CD14-positive monocyte (primary cell): ENCODE measurements at regions not wholly inside any gene's neighbourhood (a gene's known extent, or its start where the extent isn't known, plus 50 kb on each side); places are given as distances from the start of the nearest gene placed in this dataset.

Experiments used
- DNase-seq, 3 donors: peaks; one replicate each; pipeline ENCODE4 v3.0.0-alpha.2; 2011 to 2022
- H2AFZ ChIP-seq: 2 replicates; pipeline ENCODE4 v1.6.0; 2012; ENCODE audit warnings: mild to moderate bottlenecking, low read depth, low read length, inconsistent platforms; ENCODE audit not compliant: insufficient read depth, poor library complexity, severe bottlenecking
- H3K27ac ChIP-seq, 2 donors: 1 replicate in 1 of 2; 2 replicates in 1 of 2; pipeline ENCODE4 v1.5.1; 2012 to 2013; ENCODE audit warnings: low read length in 2 of 2, control low read depth in 1 of 2, inconsistent platforms in 1 of 2, low read depth in 1 of 2, mild to moderate bottlenecking in 1 of 2
- H3K27me3 ChIP-seq, 2 donors: one replicate each; pipeline versions ENCODE4 v1.6.0 to v1.6.1; 2011 to 2013; ENCODE audit warnings: low read length in 2 of 2; ENCODE audit not compliant: control insufficient read depth in 2 of 2, insufficient read depth in 2 of 2
- H3K36me3 ChIP-seq, 2 donors: replicated peaks in 1 of 2; 1 replicate in 1 of 2; 2 replicates in 1 of 2; pipeline versions ENCODE4 v1.5.1 to v1.6.1; 2012 to 2013; ENCODE audit warnings: low read length in 2 of 2, control low read depth in 1 of 2, inconsistent platforms in 1 of 2, mild to moderate bottlenecking in 1 of 2; ENCODE audit not compliant: insufficient read depth in 2 of 2, control insufficient read depth in 1 of 2
- H3K4me1 ChIP-seq, 2 donors: 1 replicate in 1 of 2; 2 replicates in 1 of 2; pipeline versions ENCODE4 v1.5.1 to v1.6.1; 2012 to 2013; ENCODE audit warnings: low read length in 2 of 2, control low read depth in 1 of 2, inconsistent platforms in 1 of 2, mild to moderate bottlenecking in 1 of 2, moderate library complexity in 1 of 2; ENCODE audit not compliant: insufficient read depth in 2 of 2, control insufficient read depth in 1 of 2
- H3K4me2 ChIP-seq: replicated peaks from 2 replicates; pipeline ENCODE3; 2012; ENCODE audit warnings: low read length, moderate library complexity, mild to moderate bottlenecking; ENCODE audit not compliant: poor library complexity, severe bottlenecking; ENCODE audit errors: extremely low read depth
- H3K4me3 ChIP-seq, 3 experiments: fragments of 200-600 bp in 1 of 3; sonication (generic) in 1 of 3; replicated peaks in 1 of 3; 1 replicate in 2 of 3; 2 replicates in 1 of 3; pipeline ENCODE4 v1.5.1; 2011 to 2013; ENCODE audit warnings: low read length in 3 of 3, mild to moderate bottlenecking in 3 of 3, control low read depth in 2 of 3, low read depth in 2 of 3, inconsistent platforms in 1 of 3, moderate library complexity in 1 of 3
- H3K79me2 ChIP-seq: 2 replicates; pipeline ENCODE4 v1.6.0; 2012; ENCODE audit warnings: mild to moderate bottlenecking, control low read depth, inconsistent platforms, low read length, moderate library complexity; ENCODE audit not compliant: insufficient read depth
- H3K9ac ChIP-seq: 2 replicates; pipeline ENCODE4 v1.6.0; 2017; ENCODE audit warnings: low read length, mild to moderate bottlenecking; ENCODE audit not compliant: insufficient read depth, poor library complexity, severe bottlenecking
- H3K9me3 ChIP-seq, 2 donors: replicated peaks in 1 of 2; 1 replicate in 1 of 2; 2 replicates in 1 of 2; pipeline versions ENCODE4 v1.5.1 to v1.6.1; 2012 to 2013; ENCODE audit warnings: low read length in 2 of 2, control low read depth in 1 of 2; ENCODE audit not compliant: control insufficient read depth in 1 of 2, insufficient read depth in 1 of 2
- H4K20me1 ChIP-seq: 2 replicates; pipeline ENCODE4 v1.6.0; 2012; ENCODE audit warnings: mild to moderate bottlenecking, low read length, control low read depth, moderate library complexity; ENCODE audit not compliant: insufficient read depth
- H3K27ac Mint-ChIP-seq, 7 donors: one replicate each; pipeline ENCODE4 v1.8.0; 2020; ENCODE audit warnings: mild to moderate bottlenecking in 7 of 7, mixed read lengths in 7 of 7, moderate library complexity in 6 of 7, inconsistent platforms in 2 of 7
- H3K27me3 Mint-ChIP-seq, 3 donors: one replicate each; pipeline ENCODE4 v1.8.0; 2021 to 2022; ENCODE audit warnings: low read depth in 3 of 3, mild to moderate bottlenecking in 3 of 3, mixed read lengths in 3 of 3, moderate library complexity in 3 of 3, inconsistent platforms in 1 of 3
- H3K36me3 Mint-ChIP-seq, 2 donors: one replicate each; pipeline ENCODE4 v1.8.0; 2020; ENCODE audit warnings: mixed read lengths in 2 of 2, inconsistent platforms in 1 of 2, mild to moderate bottlenecking in 1 of 2
- H3K4me1 Mint-ChIP-seq: one replicate; pipeline ENCODE4 v1.8.0; 2020; ENCODE audit warnings: mild to moderate bottlenecking, mixed read lengths
- H3K4me3 Mint-ChIP-seq, 2 donors: one replicate each; pipeline ENCODE4 v1.8.0; 2020; ENCODE audit warnings: mild to moderate bottlenecking in 2 of 2, mixed read lengths in 2 of 2, moderate library complexity in 1 of 2
- H3K9me3 Mint-ChIP-seq, 7 donors: one replicate each; pipeline ENCODE4 v1.8.0; 2020 to 2022; ENCODE audit warnings: mixed read lengths in 7 of 7, mild to moderate bottlenecking in 6 of 7, moderate library complexity in 6 of 7, inconsistent platforms in 2 of 7
- CTCF ChIP-seq: fragments of 200-600 bp; IDR thresholded peaks from one replicate; pipeline ENCODE4 v1.8.0; 2022; ENCODE audit warnings: antibody characterized with exemption, mild to moderate bottlenecking
- WGBS: methylation state at CpG from one replicate; pipeline ENCODE4 v1.1.5; 2013; ENCODE audit warnings: missing lambda C conversion rate; ENCODE audit not compliant: insufficient coverage; 5-methylcytosine and 5-hydroxymethylcytosine counted together
- intact Hi-C, 2 donors: fragments of 100-400 bp; cut with micrococcal nuclease; formaldehyde crosslinking; loops; one replicate each; pipeline versions ENCODE4 v1.15.0 to v1.15.1; 2023

GRCh38 chr15:35705884-35706585 is 160.1 kb upstream of the DPH6 start:
- no peak for DNase-seq
- Mint-ChIP-seq H3K27me3 (no peaks in the 10 kb centered on the region), H3K9me3 (peaks cover 0 to 2% (median 0%) of the 10 kb centered on the region in 7 donors), H3K4me3 (no peak overlapping the region), H3K36me3 (no peaks in the 10 kb centered on the region), H3K27ac (no peak overlapping the region), H3K4me1 (no peaks in the 10 kb centered on the region)
- H3K4me3 ChIP-seq, result no peak overlapping the region
- H3K27ac ChIP-seq, result no peak overlapping the region
- H3K9ac ChIP-seq, result no peak overlapping the region
- no peaks in the 10 kb centered on the region for H3K4me1 ChIP-seq
- H4K20me1 ChIP-seq, result no peaks in the 10 kb centered on the region
- no peaks in the 10 kb centered on the region for H3K27me3 ChIP-seq
- no peak overlapping the region for H2AFZ ChIP-seq
- H3K36me3 ChIP-seq, result no peaks in the 10 kb centered on the region
- TF ChIP-seq CTCF, result no peak
- H3K4me2 ChIP-seq, result no peak overlapping the region
- H3K9me3 ChIP-seq, result no peaks in the 10 kb centered on the region
- no peaks in the 10 kb centered on the region for H3K79me2 ChIP-seq
- 100% methylated on average over 1 of the region's 4 CpGs for WGBS
- intact Hi-C loops, result no loop called here

GRCh38 chr15:35712956-35713355 is 167.0 kb upstream of the DPH6 start:
- H3K9me3 ChIP-seq, result no peaks in the 10 kb centered on the region
- no peak overlapping the region for H3K9ac ChIP-seq
- Mint-ChIP-seq H3K4me1 (no peaks in the 10 kb centered on the region), H3K4me3 (no peak overlapping the region), H3K9me3 (peaks cover 0 to 9% (median 4%) of the 10 kb centered on the region in 7 donors), H3K27ac (no peak overlapping the region), H3K27me3 (no peaks in the 10 kb centered on the region), H3K36me3 (no peaks in the 10 kb centered on the region)
- DNase-seq, result no peak
- intact Hi-C loops, result no loop called here
- H3K36me3 ChIP-seq, result no peaks in the 10 kb centered on the region
- H3K4me2 ChIP-seq, result no peak overlapping the region
- no peak overlapping the region for H2AFZ ChIP-seq
- no CpG with 5 or more reads among the region's 2 CpGs for WGBS
- no peaks in the 10 kb centered on the region for H3K4me1 ChIP-seq
- no peak for TF ChIP-seq CTCF
- H4K20me1 ChIP-seq, result no peaks in the 10 kb centered on the region
- H3K79me2 ChIP-seq, result no peaks in the 10 kb centered on the region
- H3K27ac ChIP-seq, result no peak overlapping the region
- no peak overlapping the region for H3K4me3 ChIP-seq
- H3K27me3 ChIP-seq, result no peaks in the 10 kb centered on the region
